ENCODE measurements at regions not wholly inside any gene's neighbourhood (a gene's known extent, or its start where the extent isn't known, plus 50 kb on each side); places are given as distances from the start of the nearest gene placed in this dataset.

GRCh38 chr10:36559412-36560400 is 565.7 kb upstream of the ANKRD30A start:
- TF ChIP-seq CTCF (IDR thresholded peaks at IDR 0.05; ENCODE audit: insufficient read depth, low read depth, low read length) (no peak), EZH2 (IDR thresholded peaks at IDR 0.05; ENCODE audit: insufficient read depth, low read length) (no peak)

Data from astrocyte (in vitro differentiated cells and primary cell).